ENCODE measurements at regions not wholly inside any gene's neighbourhood (a gene's known extent, or its start where the extent isn't known, plus 50 kb on each side); places are given as distances from the start of the nearest gene placed in this dataset.

- TF ChIP-seq EZH2 (IDR thresholded peaks at IDR 0.05) (no peak), FOXP2 (optimal IDR thresholded peaks at IDR 0.05; ENCODE audit: control extremely low read depth, extremely low read length, insufficient read depth) (no peak), POLR2AphosphoS5 (IDR thresholded peaks at IDR 0.05; ENCODE audit: borderline replicate concordance, low read depth, low read length) (no peak)
Observed at GRCh38 chr12:19572920-19573558, 133.7 kb downstream of the AEBP2 start.
